ENCODE measurements at regions not wholly inside any gene's neighbourhood (a gene's known extent, or its start where the extent isn't known, plus 50 kb on each side); places are given as distances from the start of the nearest gene placed in this dataset.

DNA sequence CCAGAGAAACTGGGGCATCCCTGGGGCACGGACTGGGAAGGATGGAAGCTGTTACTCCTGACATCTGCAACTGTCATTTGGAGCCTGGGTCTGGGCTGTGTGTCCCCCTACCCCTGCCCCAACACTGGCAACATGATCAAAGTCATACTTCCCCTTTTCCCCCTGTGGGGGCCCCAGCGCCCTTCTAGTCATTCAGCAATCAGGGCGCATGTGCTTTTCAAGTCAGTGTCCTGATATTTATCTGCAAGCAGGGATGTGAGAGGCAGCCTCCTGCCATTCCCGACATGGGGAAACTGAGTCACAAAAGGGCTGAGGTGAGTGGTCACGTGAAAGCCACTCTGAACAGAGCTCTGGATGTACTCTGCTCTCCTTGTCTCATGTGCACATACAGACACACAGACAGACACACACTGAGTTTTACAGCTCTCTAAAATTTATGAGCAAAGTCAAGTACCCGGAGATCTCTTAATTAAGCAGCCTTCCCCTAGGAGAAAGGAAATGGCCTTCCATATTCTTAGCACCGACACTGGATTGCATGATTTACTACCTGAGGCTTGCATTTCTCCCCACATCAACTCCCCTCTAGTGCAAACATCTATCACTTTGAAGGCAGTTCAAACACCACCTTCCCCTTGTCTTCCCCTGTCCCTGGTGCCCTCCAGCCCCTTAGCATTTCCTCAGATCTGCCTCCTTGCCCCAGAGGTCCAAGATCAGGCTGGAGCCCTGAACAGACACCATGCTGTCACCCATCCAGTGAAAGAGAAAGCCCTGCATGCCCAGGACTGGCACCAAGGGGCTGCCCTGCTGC lies 170.7 kb downstream of the CDC5L start (continued):
- TF ChIP-seq WT1 (tag by site-specific recombination; IDR thresholded peaks at IDR 0.05): peak; percentile 79
- no peak for TF ChIP-seq ZNF501 (tag by site-specific recombination; IDR thresholded peaks at IDR 0.05)
- TF ChIP-seq ZNF843 (tag by site-specific recombination; IDR thresholded peaks at IDR 0.05): peak; percentile 55; the same call in 1 of the 2 replicates
- 0 out of 2 replicates have a peak, but pooled peaks have one; percentile 30 for TF ChIP-seq BCL6B (tag by site-specific recombination; IDR thresholded peaks at IDR 0.05)
- TF ChIP-seq, protein P1, sequence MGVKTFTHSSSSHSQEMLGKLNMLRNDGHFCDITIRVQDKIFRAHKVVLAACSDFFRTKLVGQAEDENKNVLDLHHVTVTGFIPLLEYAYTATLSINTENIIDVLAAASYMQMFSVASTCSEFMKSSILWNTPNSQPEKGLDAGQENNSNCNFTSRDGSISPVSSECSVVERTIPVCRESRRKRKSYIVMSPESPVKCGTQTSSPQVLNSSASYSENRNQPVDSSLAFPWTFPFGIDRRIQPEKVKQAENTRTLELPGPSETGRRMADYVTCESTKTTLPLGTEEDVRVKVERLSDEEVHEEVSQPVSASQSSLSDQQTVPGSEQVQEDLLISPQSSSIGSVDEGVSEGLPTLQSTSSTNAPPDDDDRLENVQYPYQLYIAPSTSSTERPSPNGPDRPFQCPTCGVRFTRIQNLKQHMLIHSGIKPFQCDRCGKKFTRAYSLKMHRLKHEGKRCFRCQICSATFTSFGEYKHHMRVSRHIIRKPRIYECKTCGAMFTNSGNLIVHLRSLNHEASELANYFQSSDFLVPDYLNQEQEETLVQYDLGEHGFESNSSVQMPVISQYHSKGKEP (tag by site-specific recombination; IDR thresholded peaks at IDR 0.05): no peak
- peak; percentile 60 for TF ChIP-seq GLIS1 (tag by site-specific recombination; IDR thresholded peaks at IDR 0.05)

- ChIA-PET CTCF (interaction anchor here (0.7 kb wide), 1 partner anchor 21 kb away, joined by 3 read pairs; no protein-coding TSS in a partner anchor), POLR2A (no interaction called here)
- Histone ChIP-seq H3K4me1 (ENCODE audit: control insufficient read depth, insufficient read depth, low read length) (peaks cover 17% of the 10 kb centered on the region), H3K36me3 (ENCODE audit: control insufficient read depth in 2 of 2, insufficient read depth in 1 of 2, low read length in 2 of 2) (no peaks in the 10 kb centered on the region), H3K4me3 (ENCODE audit: low read depth, low read length) (no peak overlapping the region), H3K27ac (ENCODE audit: extremely low read depth, low read depth, low read length) (peak overlapping the region; percentile 35), H3K9me3 (ENCODE audit: control insufficient read depth, insufficient read depth, low read depth, low read length) (no peaks in the 10 kb centered on the region)
- TF ChIP-seq ZSCAN23 (tag by site-specific recombination; IDR thresholded peaks at IDR 0.05) (no peak), ZNF174 (tag by site-specific recombination; IDR thresholded peaks at IDR 0.05) (no peak), ZNF140 (tag by site-specific recombination; IDR thresholded peaks at IDR 0.05) (no peak), ZBTB6 (tag by site-specific recombination; IDR thresholded peaks at IDR 0.05) (no peak), PBX3 (CRISPR knock-in tag; IDR thresholded peaks at IDR 0.05) (no peak), ZNF18 (tag by site-specific recombination; IDR thresholded peaks at IDR 0.05) (no peak), PRDM1 (tag by site-specific recombination; IDR thresholded peaks at IDR 0.05) (no peak), KLF7 (tag by site-specific recombination; IDR thresholded peaks at IDR 0.05; ENCODE audit: borderline replicate concordance) (no peak), ZNF157 (tag by site-specific recombination; IDR thresholded peaks at IDR 0.05) (no peak), ZNF391 (tag by site-specific recombination; IDR thresholded peaks at IDR 0.05; ENCODE audit: borderline replicate concordance, low read depth) (no peak), HIC1 (tag by site-specific recombination; IDR thresholded peaks at IDR 0.05) (no peak; the same call in 1 of the 2 replicates), MZF1 (tag by site-specific recombination; IDR thresholded peaks at IDR 0.05; ENCODE audit: borderline replicate concordance) (no peak)
- TF ChIP-seq, protein P2, sequence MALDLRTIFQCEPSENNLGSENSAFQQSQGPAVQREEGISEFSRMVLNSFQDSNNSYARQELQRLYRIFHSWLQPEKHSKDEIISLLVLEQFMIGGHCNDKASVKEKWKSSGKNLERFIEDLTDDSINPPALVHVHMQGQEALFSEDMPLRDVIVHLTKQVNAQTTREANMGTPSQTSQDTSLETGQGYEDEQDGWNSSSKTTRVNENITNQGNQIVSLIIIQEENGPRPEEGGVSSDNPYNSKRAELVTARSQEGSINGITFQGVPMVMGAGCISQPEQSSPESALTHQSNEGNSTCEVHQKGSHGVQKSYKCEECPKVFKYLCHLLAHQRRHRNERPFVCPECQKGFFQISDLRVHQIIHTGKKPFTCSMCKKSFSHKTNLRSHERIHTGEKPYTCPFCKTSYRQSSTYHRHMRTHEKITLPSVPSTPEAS (tag by site-specific recombination; IDR thresholded peaks at IDR 0.05): no peak
Measured at GRCh38 chr6:44558832-44559251, 171.3 kb downstream of the CDC5L start.
